LNCAP (cell line): ENCODE measurements at regions not wholly inside any gene's neighbourhood (a gene's known extent, or its start where the extent isn't known, plus 50 kb on each side); places are given as distances from the start of the nearest gene placed in this dataset.

Source experiments
- CTCF ChIP-seq: fragments of 450-650 bp; IDR thresholded peaks from 2 replicates; pipeline ENCODE4 v1.5.1; 2017; ENCODE audit warnings: mild to moderate bottlenecking

GRCh38 chr6:99739526-99739925 is 132.9 kb downstream of the PRDM13 start:
- TF ChIP-seq CTCF: no peak

GRCh38 chr6:99741092-99741491 is 134.5 kb downstream of the PRDM13 start:
- no peak for TF ChIP-seq CTCF

- TF ChIP-seq CTCF: no peak
Observed at GRCh38 chr6:99743647-99744046, 137.0 kb downstream of the PRDM13 start.

GRCh38 chr6:99745651-99746050 is 139.0 kb downstream of the PRDM13 start:
- TF ChIP-seq CTCF: no peak

- TF ChIP-seq CTCF: peak; percentile 86
Observed at GRCh38 chr6:99746261-99746895, 139.7 kb downstream of the PRDM13 start.

GRCh38 chr6:99761711-99762110 is 155.1 kb downstream of the PRDM13 start:
- no peak for TF ChIP-seq CTCF

- TF ChIP-seq CTCF: no peak
Observed at GRCh38 chr6:99768166-99768565, 161.5 kb downstream of the PRDM13 start.
